Stimulated activated CD8-positive, alpha-beta memory T cell treated with anti-CD3 and anti-CD28 coated beads, Interleukin-2, amount 100 ng/mL, for 48 hours (primary cell): ENCODE measurements at regions not wholly inside any gene's neighbourhood (a gene's known extent, or its start where the extent isn't known, plus 50 kb on each side); places are given as distances from the start of the nearest gene placed in this dataset.

Experiments used
- DNase-seq, 2 donors: peaks; one replicate each; pipeline ENCODE4 v3.0.0-alpha.2; 2020; ENCODE audit warnings: low read depth in 2 of 2

GRCh38 chr6:6886171-6886885, 221.4 kb upstream of the RREB1 start:
- DNase-seq: no peak

GRCh38 chr6:6886886-6887285, 220.9 kb upstream of the RREB1 start:
- DNase-seq: no peak

GRCh38 chr6:6889601-6890000, 218.2 kb upstream of the RREB1 start:
- DNase-seq: no peak

GRCh38 chr6:6890400-6890858, 217.3 kb upstream of the RREB1 start:
- no peak for DNase-seq

- no peak for DNase-seq
These were observed 216.5 kb upstream of the RREB1 start for GRCh38 chr6:6891125-6891721.

GRCh38 chr6:6891949-6892461, 215.8 kb upstream of the RREB1 start:
- no peak for DNase-seq

- no peak for DNase-seq
These were observed 214.8 kb upstream of the RREB1 start for GRCh38 chr6:6892744-6893583.

GRCh38 chr6:6893701-6894100, 214.1 kb upstream of the RREB1 start:
- DNase-seq: no peak

- no peak for DNase-seq
These were observed 211.8 kb upstream of the RREB1 start for GRCh38 chr6:6895929-6896328.

- DNase-seq: no peak
These were observed 210.6 kb upstream of the RREB1 start for GRCh38 chr6:6897140-6897539.

- no peak for DNase-seq
These were observed 207.1 kb upstream of the RREB1 start for GRCh38 chr6:6900569-6901204.

GRCh38 chr6:6901205-6901719, 206.5 kb upstream of the RREB1 start:
- no peak for DNase-seq

GRCh38 chr6:6901945-6902344, 205.8 kb upstream of the RREB1 start:
- no peak for DNase-seq

- DNase-seq: no peak
These were observed 201.7 kb upstream of the RREB1 start for GRCh38 chr6:6905961-6906518.

GRCh38 chr6:6906570-6907213, 201.1 kb upstream of the RREB1 start:
- no peak for DNase-seq

GRCh38 chr6:6907286-6907685, 200.5 kb upstream of the RREB1 start:
- no peak for DNase-seq

- no peak for DNase-seq
These were observed 199.6 kb upstream of the RREB1 start for GRCh38 chr6:6908121-6908520.

- no peak for DNase-seq
These were observed 198.7 kb upstream of the RREB1 start for GRCh38 chr6:6909111-6909510.

- no peak for DNase-seq
These were observed 196.9 kb upstream of the RREB1 start for GRCh38 chr6:6910734-6911295.

- no peak for DNase-seq
These were observed 196.4 kb upstream of the RREB1 start for GRCh38 chr6:6911391-6911790.
